PC-9 (cell line): ENCODE measurements at regions not wholly inside any gene's neighbourhood (a gene's known extent, or its start where the extent isn't known, plus 50 kb on each side); places are given as distances from the start of the nearest gene placed in this dataset.

Experiments used
- EZH2 ChIP-seq: fragments of 200-600 bp; sonication (generic); IDR thresholded peaks from 2 replicates; pipeline ENCODE4 v1.8.0; 2017; ENCODE audit warnings: antibody characterized with exemption, low read depth
- TF ChIP-seq, protein P1 (sequence below): fragments of 200-600 bp; sonication (generic); conservative IDR thresholded peaks from 2 replicates; pipeline ENCODE4 v1.6.1; 2017; ENCODE audit warnings: mixed run types, antibody characterized with exemption, mild to moderate bottlenecking, moderate library complexity

DNA sequence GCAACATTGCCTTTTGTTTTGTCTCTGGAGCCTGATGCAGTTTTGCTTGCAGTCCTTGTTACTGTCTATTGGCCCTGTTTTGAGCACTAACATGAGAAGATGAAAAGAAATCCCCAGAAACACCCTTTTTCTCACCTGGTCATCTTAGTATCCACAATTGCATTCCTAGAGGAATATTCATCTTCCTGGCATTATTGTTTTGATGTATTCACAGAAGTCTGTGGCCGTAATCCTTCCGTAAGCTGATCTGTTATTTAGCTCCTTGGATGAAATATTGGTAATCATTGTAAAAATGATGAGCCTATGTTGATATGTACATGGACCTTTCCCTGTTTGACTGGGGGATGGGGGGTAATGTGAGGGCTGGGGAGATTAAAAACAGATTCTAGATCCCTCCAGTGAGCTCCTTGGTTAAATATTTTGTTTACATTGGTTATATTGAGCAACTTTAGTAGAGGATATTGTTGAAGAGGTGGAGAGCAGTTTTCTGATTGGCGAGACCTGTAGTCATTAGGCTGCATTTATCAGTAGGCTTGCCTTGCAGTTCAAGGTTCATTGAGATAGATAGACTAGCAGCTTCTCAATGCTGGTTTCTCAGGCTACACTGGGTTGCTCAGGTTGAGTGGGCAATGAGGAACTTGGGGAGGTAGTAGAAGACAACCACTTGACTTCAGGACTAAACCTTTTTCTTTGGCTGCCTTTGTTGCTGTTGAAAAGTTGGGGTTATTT is 117.5 kb downstream of the MACIR start:
- TF ChIP-seq EZH2, result no peak
- TF ChIP-seq, protein P1, sequence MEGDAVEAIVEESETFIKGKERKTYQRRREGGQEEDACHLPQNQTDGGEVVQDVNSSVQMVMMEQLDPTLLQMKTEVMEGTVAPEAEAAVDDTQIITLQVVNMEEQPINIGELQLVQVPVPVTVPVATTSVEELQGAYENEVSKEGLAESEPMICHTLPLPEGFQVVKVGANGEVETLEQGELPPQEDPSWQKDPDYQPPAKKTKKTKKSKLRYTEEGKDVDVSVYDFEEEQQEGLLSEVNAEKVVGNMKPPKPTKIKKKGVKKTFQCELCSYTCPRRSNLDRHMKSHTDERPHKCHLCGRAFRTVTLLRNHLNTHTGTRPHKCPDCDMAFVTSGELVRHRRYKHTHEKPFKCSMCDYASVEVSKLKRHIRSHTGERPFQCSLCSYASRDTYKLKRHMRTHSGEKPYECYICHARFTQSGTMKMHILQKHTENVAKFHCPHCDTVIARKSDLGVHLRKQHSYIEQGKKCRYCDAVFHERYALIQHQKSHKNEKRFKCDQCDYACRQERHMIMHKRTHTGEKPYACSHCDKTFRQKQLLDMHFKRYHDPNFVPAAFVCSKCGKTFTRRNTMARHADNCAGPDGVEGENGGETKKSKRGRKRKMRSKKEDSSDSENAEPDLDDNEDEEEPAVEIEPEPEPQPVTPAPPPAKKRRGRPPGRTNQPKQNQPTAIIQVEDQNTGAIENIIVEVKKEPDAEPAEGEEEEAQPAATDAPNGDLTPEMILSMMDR, result no peak
